Gastroesophageal sphincter (tissue), 4 donors: ENCODE measurements at regions not wholly inside any gene's neighbourhood (a gene's known extent, or its start where the extent isn't known, plus 50 kb on each side); places are given as distances from the start of the nearest gene placed in this dataset.

Experiments used
- ATAC-seq: fragments of 150-250 bp; one replicate; pipeline ENCODE4 v1.9.1; 2016; ENCODE audit warnings: mild to moderate bottlenecking, moderate library complexity
- H3K27ac ChIP-seq, 4 donors: fragments of 200-600 bp; sonication (generic) in 3 of 4; 1 replicate in 3 of 4; 2 replicates in 1 of 4; pipeline ENCODE4 v1.5.1; 2016 to 2019
- H3K27me3 ChIP-seq: fragments of 200-600 bp; sonication (generic); one replicate; pipeline ENCODE4 v1.5.1; 2019
- H3K36me3 ChIP-seq, 2 donors: fragments of 200-600 bp; sonication (generic); one replicate each; pipeline ENCODE4 v1.5.1; 2019; ENCODE audit warnings: control low read depth in 1 of 2
- H3K4me1 ChIP-seq, 3 donors: fragments of 200-600 bp; sonication (generic); 1 replicate in 2 of 3; 2 replicates in 1 of 3; pipeline ENCODE4 v1.5.1; 2016 to 2019; ENCODE audit warnings: control low read depth in 2 of 3
- H3K4me3 ChIP-seq, 2 donors: fragments of 200-600 bp; sonication (generic); one replicate each; pipeline ENCODE4 v1.5.1; 2019; ENCODE audit warnings: mild to moderate bottlenecking in 1 of 2, moderate library complexity in 1 of 2
- H3K9me3 ChIP-seq, 3 donors: fragments of 200-600 bp; sonication (generic); one replicate each; pipeline ENCODE4 v1.5.1; 2017 to 2019; ENCODE audit warnings: control low read depth in 2 of 3
- CTCF ChIP-seq, 4 experiments: fragments of 200-600 bp in 2 of 4; fragments of 450-650 bp in 2 of 4; sonication (generic) in 1 of 4; IDR thresholded peaks; one replicate each; pipeline ENCODE4 v1.5.1; 2017 to 2019; ENCODE audit warnings: antibody characterized with exemption in 4 of 4, mild to moderate bottlenecking in 2 of 4, moderate library complexity in 2 of 4
- EP300 ChIP-seq: sonication (generic); formaldehyde crosslinking; IDR thresholded peaks from one replicate; pipeline ENCODE4 v1.6.1; 2017; ENCODE audit warnings: antibody characterized with exemption, mild to moderate bottlenecking
- POLR2A ChIP-seq, 2 donors: fragments of 450-650 bp; IDR thresholded peaks; one replicate each; pipeline ENCODE4 v1.6.1; 2017; ENCODE audit warnings: antibody characterized with exemption in 2 of 2, mild to moderate bottlenecking in 2 of 2, moderate library complexity in 1 of 2
- POLR2AphosphoS5 ChIP-seq: sonication (generic); formaldehyde crosslinking; IDR thresholded peaks from one replicate; pipeline ENCODE4 v1.6.1; 2017; ENCODE audit warnings: antibody characterized with exemption
- WGBS, 2 donors: methylation state at CpG; one replicate each; pipeline ENCODE4 v1.1.5; 2018; ENCODE audit warnings: low coverage in 1 of 2; 5-methylcytosine and 5-hydroxymethylcytosine counted together

- Histone ChIP-seq H3K27me3 (peaks cover 12% of the 10 kb centered on the region), H3K9me3 (no peaks in the 10 kb centered on the region), H3K4me3 (no peak overlapping the region), H3K4me1 (peaks cover 0 to 14% (median 0%) of the 10 kb centered on the region in 3 donors), H3K36me3 (no peaks in the 10 kb centered on the region), H3K27ac (no peak overlapping the region)
- no peak for TF ChIP-seq POLR2AphosphoS5
- WGBS, 2 donors = 78 to 79% methylated on average over 4 of the region's 8 CpGs
- ATAC-seq = no peak
Measured at GRCh38 chr3:14305324-14305723, 97.1 kb upstream of the SLC6A6 start.

GRCh38 chr3:14306142-14306541 is 96.3 kb upstream of the SLC6A6 start:
- TF ChIP-seq POLR2AphosphoS5 = no peak
- TF ChIP-seq POLR2A (IDR thresholded peaks at IDR 0.05) = no peak
- TF ChIP-seq EP300 = no peak
- TF ChIP-seq CTCF (IDR thresholded peaks at IDR 0.05) = no peak
- no peak overlapping the region for H3K27ac ChIP-seq
- no peaks in the 10 kb centered on the region for H3K36me3 ChIP-seq
- ATAC-seq = no peak
- peaks cover 0 to 14% (median 0%) of the 10 kb centered on the region in 3 donors for H3K4me1 ChIP-seq
- H3K27me3 ChIP-seq = peaks cover 12% of the 10 kb centered on the region
- WGBS, 2 donors = 83 to 84% methylated on average over 2 to 9 of the region's 10 CpGs
- H3K4me3 ChIP-seq = no peak overlapping the region
- no peaks in the 10 kb centered on the region for H3K9me3 ChIP-seq

- peaks cover 0 to 14% (median 0%) of the 10 kb centered on the region in 3 donors for H3K4me1 ChIP-seq
- H3K9me3 ChIP-seq = no peaks in the 10 kb centered on the region
- H3K27me3 ChIP-seq = peaks cover 19% of the 10 kb centered on the region
- ATAC-seq = no peak
- H3K4me3 ChIP-seq = no peak overlapping the region
- no peaks in the 10 kb centered on the region for H3K36me3 ChIP-seq
- TF ChIP-seq EP300 (no peak), CTCF (IDR thresholded peaks at IDR 0.05) (no peak), POLR2A (IDR thresholded peaks at IDR 0.05) (no peak), POLR2AphosphoS5 (no peak)
- WGBS, 2 donors = 75 to 81% methylated on average over 8 to 17 of the region's 18 CpGs
- H3K27ac ChIP-seq = no peak overlapping the region
Measured at GRCh38 chr3:14307656-14308302, 94.6 kb upstream of the SLC6A6 start.

- no peak for ATAC-seq
- Histone ChIP-seq H3K27me3 (peaks cover 19% of the 10 kb centered on the region), H3K4me3 (no peak overlapping the region), H3K4me1 (no peaks in the 10 kb centered on the region), H3K36me3 (no peaks in the 10 kb centered on the region), H3K9me3 (no peaks in the 10 kb centered on the region), H3K27ac (no peak overlapping the region)
- TF ChIP-seq POLR2A (IDR thresholded peaks at IDR 0.05) (no peak), CTCF (IDR thresholded peaks at IDR 0.05) (no peak), POLR2AphosphoS5 (no peak), EP300 (no peak)
Measured at GRCh38 chr3:14311729-14312128, 90.7 kb upstream of the SLC6A6 start.

GRCh38 chr3:14312375-14312774 is 90.0 kb upstream of the SLC6A6 start:
- no peak for TF ChIP-seq POLR2AphosphoS5
- no peak for TF ChIP-seq CTCF (IDR thresholded peaks at IDR 0.05)
- no peak for TF ChIP-seq POLR2A (IDR thresholded peaks at IDR 0.05)
- no peak for TF ChIP-seq EP300
- no peak for ATAC-seq
- Histone ChIP-seq H3K4me1 (no peaks in the 10 kb centered on the region), H3K36me3 (no peaks in the 10 kb centered on the region), H3K27ac (no peak overlapping the region), H3K9me3 (no peaks in the 10 kb centered on the region), H3K27me3 (peaks cover 22% of the 10 kb centered on the region), H3K4me3 (no peak overlapping the region)
- WGBS, 2 donors = 53 to 64% methylated on average over 5 to 10 of the region's 10 CpGs
